NCI-H2029 treated with DMSO at 0.1 percent for 48 hours (cell line): ENCODE measurements at regions not wholly inside any gene's neighbourhood (a gene's known extent, or its start where the extent isn't known, plus 50 kb on each side); places are given as distances from the start of the nearest gene placed in this dataset.

Source experiments
- DNase-seq: peaks from one replicate; lab custom pipeline; 2025; lab: John Stamatoyannopoulos, UW

- no peak for DNase-seq
These were observed 222.9 kb downstream of the BRD1 start for GRCh38 chr22:49604732-49605302.

GRCh38 chr22:49603016-49603415 is 224.7 kb downstream of the BRD1 start:
- DNase-seq: no peak

- DNase-seq: no peak
These were observed 225.2 kb downstream of the BRD1 start for GRCh38 chr22:49602481-49602880.

GRCh38 chr22:49601614-49602321 is 225.9 kb downstream of the BRD1 start:
- no peak for DNase-seq

GRCh38 chr22:49600891-49601431 is 226.7 kb downstream of the BRD1 start:
- no peak for DNase-seq

GRCh38 chr22:49600468-49600867 is 227.2 kb downstream of the BRD1 start:
- no peak for DNase-seq

GRCh38 chr22:49599691-49600455 is 227.8 kb downstream of the BRD1 start:
- no peak for DNase-seq

GRCh38 chr22:49599039-49599438 is 228.6 kb downstream of the BRD1 start:
- no peak for DNase-seq

GRCh38 chr22:49598338-49598737 is 229.3 kb downstream of the BRD1 start:
- no peak for DNase-seq

GRCh38 chr22:49597428-49598039 is 230.1 kb downstream of the BRD1 start:
- no peak for DNase-seq

- DNase-seq: no peak
These were observed 232.1 kb downstream of the BRD1 start for GRCh38 chr22:49595465-49596078.

GRCh38 chr22:49594078-49594477 is 233.6 kb downstream of the BRD1 start:
- DNase-seq: no peak

GRCh38 chr22:49593509-49593908 is 234.2 kb downstream of the BRD1 start:
- no peak for DNase-seq

GRCh38 chr22:49592780-49593501 is 234.7 kb downstream of the BRD1 start:
- DNase-seq: no peak

- DNase-seq: no peak
These were observed 236.7 kb downstream of the BRD1 start for GRCh38 chr22:49590851-49591445.

GRCh38 chr22:49590381-49590780 is 237.3 kb downstream of the BRD1 start:
- DNase-seq: no peak

GRCh38 chr22:49589811-49590210 is 237.9 kb downstream of the BRD1 start:
- DNase-seq: no peak

- DNase-seq: no peak
These were observed 238.4 kb downstream of the BRD1 start for GRCh38 chr22:49589301-49589700.

GRCh38 chr22:49588739-49589138 is 238.9 kb downstream of the BRD1 start:
- DNase-seq: no peak

- no peak for DNase-seq
These were observed 239.7 kb downstream of the BRD1 start for GRCh38 chr22:49587987-49588386.

- no peak for DNase-seq
These were observed 240.3 kb downstream of the BRD1 start for GRCh38 chr22:49587421-49587820.
